ENCODE measurements at regions not wholly inside any gene's neighbourhood (a gene's known extent, or its start where the extent isn't known, plus 50 kb on each side); places are given as distances from the start of the nearest gene placed in this dataset.

- POLR2A ChIA-PET = no interaction called here
- H3K4me3 Mint-ChIP-seq = no peak overlapping the region
- intact Hi-C loops (cut with micrococcal nuclease) = no loop called here
- H3K36me3 Mint-ChIP-seq (ENCODE audit: low read depth) = peaks cover 2% of the 10 kb centered on the region
- H3K27ac Mint-ChIP-seq = no peak overlapping the region
- DNase-seq = no peak
- CTCF ChIA-PET = no interaction called here
- TF ChIP-seq CTCF (IDR thresholded peaks at IDR 0.05) = no peak
- H3K27me3 Mint-ChIP-seq = no peaks in the 10 kb centered on the region
- no peak for ATAC-seq
- no peaks in the 10 kb centered on the region for H3K4me1 Mint-ChIP-seq (ENCODE audit: low read depth)
- peaks cover 1% of the 10 kb centered on the region for H3K9me3 Mint-ChIP-seq
Observed at GRCh38 chr3:65234499-65234898, 546.7 kb upstream of the ADAMTS9 start.

GRCh38 chr3:65233561-65233960 lies 545.8 kb upstream of the ADAMTS9 start:
- H3K4me1 Mint-ChIP-seq (ENCODE audit: low read depth) = no peaks in the 10 kb centered on the region
- ATAC-seq (no peak), DNase-seq (no peak)
- intact Hi-C loops (cut with micrococcal nuclease) = no loop called here
- no peaks in the 10 kb centered on the region for H3K27me3 Mint-ChIP-seq
- H3K27ac Mint-ChIP-seq = no peak overlapping the region
- TF ChIP-seq CTCF (IDR thresholded peaks at IDR 0.05) = no peak
- no peak overlapping the region for H3K4me3 Mint-ChIP-seq
- H3K9me3 Mint-ChIP-seq = peaks cover 1% of the 10 kb centered on the region
- CTCF ChIA-PET = no interaction called here
- POLR2A ChIA-PET = no interaction called here
- peaks cover 2% of the 10 kb centered on the region for H3K36me3 Mint-ChIP-seq (ENCODE audit: low read depth)

GRCh38 chr3:65231544-65231943 lies 543.7 kb upstream of the ADAMTS9 start:
- peaks cover 1% of the 10 kb centered on the region for H3K9me3 Mint-ChIP-seq
- DNase-seq (no peak), ATAC-seq (no peak)
- CTCF ChIA-PET = no interaction called here
- POLR2A ChIA-PET = no interaction called here
- intact Hi-C loops (cut with micrococcal nuclease) = no loop called here
- H3K27me3 Mint-ChIP-seq = no peaks in the 10 kb centered on the region
- H3K4me1 Mint-ChIP-seq (ENCODE audit: low read depth) = no peaks in the 10 kb centered on the region
- H3K4me3 Mint-ChIP-seq = no peak overlapping the region
- TF ChIP-seq CTCF (IDR thresholded peaks at IDR 0.05) = no peak
- peaks cover 2% of the 10 kb centered on the region for H3K36me3 Mint-ChIP-seq (ENCODE audit: low read depth)
- H3K27ac Mint-ChIP-seq = no peak overlapping the region

- no peaks in the 10 kb centered on the region for H3K27me3 Mint-ChIP-seq
- POLR2A ChIA-PET = no interaction called here
- H3K4me3 Mint-ChIP-seq = no peak overlapping the region
- no peaks in the 10 kb centered on the region for H3K36me3 Mint-ChIP-seq (ENCODE audit: low read depth)
- DNase-seq (no peak), ATAC-seq (no peak)
- H3K27ac Mint-ChIP-seq = no peak overlapping the region
- CTCF ChIA-PET = no interaction called here
- no peak for TF ChIP-seq CTCF (IDR thresholded peaks at IDR 0.05)
- H3K4me1 Mint-ChIP-seq (ENCODE audit: low read depth) = no peaks in the 10 kb centered on the region
- H3K9me3 Mint-ChIP-seq = no peaks in the 10 kb centered on the region
- intact Hi-C loops (cut with micrococcal nuclease) = no loop called here
Observed at GRCh38 chr3:65230261-65231139, 542.7 kb upstream of the ADAMTS9 start.

GRCh38 chr3:65226287-65226686 lies 538.5 kb upstream of the ADAMTS9 start:
- ATAC-seq = no peak

More at GRCh38 chr3:65226287-65226686, 538.5 kb upstream of the ADAMTS9 start:
- Mint-ChIP-seq H3K36me3 (ENCODE audit: low read depth) (no peaks in the 10 kb centered on the region), H3K4me1 (ENCODE audit: low read depth) (no peaks in the 10 kb centered on the region), H3K9me3 (peaks cover 11% of the 10 kb centered on the region), H3K27ac (no peak overlapping the region), H3K4me3 (no peak overlapping the region), H3K27me3 (no peaks in the 10 kb centered on the region)
- no peak for DNase-seq
- ChIA-PET POLR2A (no interaction called here), CTCF (no interaction called here)
- intact Hi-C loops (cut with micrococcal nuclease) = no loop called here
- TF ChIP-seq CTCF (IDR thresholded peaks at IDR 0.05) = no peak
